Kidney glomerular epithelial cell (primary cell): ENCODE measurements at regions not wholly inside any gene's neighbourhood (a gene's known extent, or its start where the extent isn't known, plus 50 kb on each side); places are given as distances from the start of the nearest gene placed in this dataset.

ENCODE experiments used
- DNase-seq: peaks from one replicate; lab custom pipeline; 2025; lab: John Stamatoyannopoulos, UW

DNA sequence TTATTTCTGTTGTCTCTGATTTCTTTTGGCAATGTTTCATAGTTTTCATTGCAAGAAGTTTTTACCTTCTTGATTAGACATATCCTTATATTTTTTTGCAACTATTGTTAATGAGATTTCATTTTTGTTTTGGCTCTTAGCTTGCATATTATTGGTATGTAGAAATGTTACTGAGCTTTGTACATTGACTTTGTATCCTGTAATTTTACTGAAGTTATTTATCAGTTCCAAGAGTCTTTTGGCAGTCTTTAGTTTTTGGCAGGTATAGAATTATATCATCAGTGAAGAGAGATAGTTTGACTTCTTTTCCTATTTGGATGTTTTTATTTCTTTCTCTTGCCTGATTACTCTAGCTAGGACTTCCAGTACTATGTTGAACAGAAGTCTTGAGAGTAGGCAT lies 375.7 kb downstream of the TDRD3 start:
- no peak for DNase-seq

DNA sequence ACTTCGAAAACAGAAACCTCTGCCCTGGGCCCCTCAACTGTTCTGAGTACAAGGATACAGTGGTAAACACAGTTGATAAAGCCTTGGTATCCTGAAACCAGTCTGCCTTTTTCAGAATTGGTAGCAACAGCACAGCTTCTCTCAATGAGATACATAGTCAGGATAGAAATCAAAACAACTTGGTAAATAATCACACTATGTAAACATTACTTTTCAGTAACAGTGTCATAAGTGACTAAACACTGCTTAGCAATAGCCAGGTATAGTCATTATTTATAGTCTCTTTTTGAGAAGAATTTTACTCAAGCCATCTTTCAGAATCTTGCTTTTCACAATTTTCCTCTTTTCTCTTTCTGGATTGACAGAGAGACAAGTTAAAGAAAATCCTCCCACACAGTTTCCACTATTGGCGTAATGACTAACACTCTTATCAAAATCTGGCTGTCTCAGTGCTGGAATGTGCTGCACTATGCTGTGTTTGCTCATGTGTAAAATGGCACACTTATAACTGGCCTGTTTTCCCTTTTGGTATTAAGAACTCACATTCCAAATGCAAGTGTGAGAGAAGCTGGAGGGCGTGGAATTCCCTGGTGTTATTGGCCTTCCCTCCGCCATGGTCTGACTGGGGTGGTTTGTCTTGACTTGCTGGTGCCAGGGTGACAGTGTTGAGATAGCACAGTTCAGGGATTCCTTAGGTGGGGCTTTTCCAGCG lies 368.8 kb downstream of the TDRD3 start:
- peak; percentile 94 for DNase-seq

DNA sequence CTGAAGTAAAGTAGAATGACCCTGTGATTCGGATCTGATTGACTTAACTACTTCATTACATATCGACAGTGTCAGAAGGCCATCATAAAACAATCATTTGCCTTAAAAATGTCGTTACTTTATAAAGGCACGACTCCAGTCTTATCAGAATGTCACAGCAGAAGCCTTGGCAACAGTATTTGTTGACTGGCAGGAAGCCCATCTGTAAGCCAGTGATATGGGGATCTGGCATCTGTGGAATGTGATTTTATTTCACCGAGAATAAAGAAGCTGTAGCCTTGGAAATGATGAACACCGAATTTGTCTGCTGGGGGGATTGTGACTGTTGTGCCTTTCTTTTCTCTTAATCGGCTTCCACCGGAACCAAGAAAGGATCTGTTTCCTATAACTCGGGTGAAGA lies 362.5 kb downstream of the TDRD3 start:
- DNase-seq = peak; percentile 91

DNA sequence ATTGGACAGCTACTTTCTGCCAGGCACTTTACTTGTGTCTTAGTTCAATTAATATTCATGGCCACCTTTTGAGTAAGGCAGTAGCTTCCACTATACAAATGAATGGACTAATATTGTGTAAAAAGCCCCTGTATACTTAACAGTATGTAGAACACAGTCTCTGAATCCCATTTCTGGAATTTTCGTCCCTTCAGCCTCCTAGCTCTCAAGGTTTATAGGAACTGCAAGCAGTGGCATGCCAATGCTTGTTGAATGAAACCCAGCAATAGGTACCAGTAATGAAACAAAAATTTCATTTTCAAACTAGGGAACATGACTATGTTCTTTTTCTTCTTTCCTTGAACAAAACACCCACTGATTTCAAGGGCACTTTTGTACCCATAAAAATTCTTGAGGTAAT lies 361.6 kb downstream of the TDRD3 start:
- no peak for DNase-seq

DNA sequence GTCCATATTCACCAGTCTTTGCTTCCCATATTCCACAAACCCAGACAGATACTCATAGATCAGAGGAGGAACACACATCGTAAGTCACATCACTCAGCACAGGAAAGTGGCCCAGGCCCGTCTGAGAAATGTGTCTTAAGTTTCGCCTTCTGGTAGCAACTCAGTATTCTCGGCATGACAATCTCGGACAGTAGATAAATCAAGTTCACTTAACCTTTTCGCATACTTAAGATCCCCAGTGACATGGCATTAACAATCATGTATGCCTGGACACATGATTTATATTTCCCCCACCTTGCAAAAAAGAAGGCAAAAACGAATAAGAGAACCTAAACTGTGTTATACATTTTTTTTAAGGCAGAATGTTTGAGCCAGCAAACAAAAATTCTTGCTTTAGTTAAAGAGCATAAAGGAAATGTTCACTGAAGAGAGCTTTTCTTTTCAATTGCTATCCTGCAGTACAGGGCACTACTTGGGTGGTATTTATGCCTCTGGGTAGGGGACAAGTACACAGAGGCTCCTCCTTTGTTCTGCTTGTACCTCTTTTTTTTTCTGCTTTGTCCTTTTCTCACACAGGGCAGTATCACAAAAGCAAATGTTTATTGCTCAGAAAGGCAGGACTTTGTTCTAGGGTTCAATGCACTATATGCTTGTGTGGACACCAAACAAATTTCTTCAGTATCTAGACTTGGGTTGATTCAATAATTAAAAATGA lies 360.6 kb downstream of the TDRD3 start:
- no peak for DNase-seq

DNA sequence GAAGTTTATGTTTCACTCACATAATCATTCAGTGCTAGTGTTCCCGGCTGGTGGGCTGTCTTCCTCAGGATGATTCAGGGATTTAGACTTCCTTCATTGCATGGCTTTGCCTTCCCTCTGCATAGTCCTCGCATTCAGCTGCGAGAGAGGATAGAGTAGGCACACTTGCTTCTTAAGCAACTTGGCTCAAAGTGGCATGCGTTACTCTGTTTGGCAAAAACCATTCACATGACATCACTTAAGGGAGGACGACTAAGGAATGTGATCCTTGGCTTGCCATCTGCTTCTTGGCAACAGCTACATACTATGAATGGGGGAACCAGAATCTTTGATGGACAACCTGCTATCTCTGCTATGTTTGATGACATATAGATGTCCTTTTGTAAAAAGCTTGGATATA lies 359.3 kb downstream of the TDRD3 start:
- peak; percentile 20 for DNase-seq

DNA sequence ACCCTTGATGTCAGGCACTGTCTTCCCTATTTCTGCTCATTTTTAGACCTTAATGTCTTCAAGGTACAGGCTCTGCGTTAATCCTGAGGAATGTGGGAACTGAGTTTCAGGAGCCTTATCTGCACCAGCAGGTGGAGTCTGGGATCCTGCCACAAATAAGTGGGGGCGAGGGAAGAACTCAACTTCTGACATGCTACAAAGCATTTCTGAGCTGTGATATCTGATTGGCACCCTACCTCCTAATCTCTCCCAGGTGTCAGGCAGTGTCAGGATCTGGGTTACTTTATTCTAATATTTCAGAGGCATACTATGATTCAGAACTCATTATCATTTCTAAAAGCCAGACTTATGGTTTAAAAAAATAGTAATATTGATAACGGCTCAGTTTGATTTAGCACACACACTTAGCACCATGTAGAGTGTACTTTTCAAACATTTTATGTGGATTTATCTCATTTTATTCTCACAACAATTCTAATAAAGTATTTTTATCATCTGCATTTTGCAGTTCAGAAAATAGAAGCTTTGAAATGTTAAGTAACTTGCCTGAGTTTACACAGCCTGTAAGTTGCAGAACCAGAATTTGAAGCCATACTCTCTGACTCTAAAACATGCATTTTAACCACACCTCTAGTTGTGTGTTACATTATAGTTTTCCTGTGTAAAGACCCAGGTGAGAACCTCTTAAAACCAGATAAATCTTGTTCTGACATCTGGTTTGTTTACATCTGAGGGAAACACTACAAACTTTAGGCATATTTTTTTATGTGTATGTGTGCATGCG lies 358.6 kb downstream of the TDRD3 start:
- peak; percentile 12 for DNase-seq

DNA sequence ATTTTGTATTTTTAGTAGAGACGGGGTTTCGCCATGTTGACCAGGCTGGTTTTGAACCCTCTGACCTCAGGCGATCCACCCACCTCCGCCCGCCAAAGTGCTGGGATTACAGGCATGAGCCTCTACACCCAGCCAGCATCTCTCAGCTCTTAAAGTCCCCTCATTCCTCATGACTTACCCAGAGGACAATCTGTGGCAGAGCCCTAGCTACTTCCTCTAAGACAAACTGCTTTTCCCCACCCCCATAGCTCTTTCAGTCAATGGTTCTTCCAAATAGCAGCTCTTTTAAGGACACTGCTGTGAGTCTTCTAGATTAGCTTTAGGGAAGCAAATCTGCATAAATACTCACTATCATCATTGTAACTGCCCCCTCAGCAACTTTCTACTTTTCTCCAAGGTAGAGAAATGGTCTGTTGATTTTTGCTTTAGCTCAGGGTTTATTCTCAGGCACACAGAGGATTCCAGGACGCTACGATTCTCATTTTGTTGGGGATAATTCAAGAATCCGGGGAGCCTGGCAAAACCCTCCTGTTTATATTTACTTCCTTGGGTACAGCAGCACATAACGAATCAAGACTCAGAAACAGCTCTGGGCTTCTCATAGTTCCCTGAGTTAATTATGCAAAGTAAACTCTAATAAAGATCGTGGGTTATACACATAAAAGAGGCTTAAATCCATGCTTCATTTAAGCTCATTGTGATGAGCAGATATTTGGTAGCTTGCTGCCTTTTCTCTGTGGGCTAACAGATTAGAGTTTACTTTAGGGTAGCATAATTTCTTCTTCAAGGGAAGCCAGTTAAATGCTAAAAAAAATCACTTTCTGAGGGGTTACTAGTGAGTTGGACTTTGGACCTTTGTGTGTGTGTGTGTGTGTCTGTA lies 357.4 kb downstream of the TDRD3 start:
- no peak for DNase-seq

DNA sequence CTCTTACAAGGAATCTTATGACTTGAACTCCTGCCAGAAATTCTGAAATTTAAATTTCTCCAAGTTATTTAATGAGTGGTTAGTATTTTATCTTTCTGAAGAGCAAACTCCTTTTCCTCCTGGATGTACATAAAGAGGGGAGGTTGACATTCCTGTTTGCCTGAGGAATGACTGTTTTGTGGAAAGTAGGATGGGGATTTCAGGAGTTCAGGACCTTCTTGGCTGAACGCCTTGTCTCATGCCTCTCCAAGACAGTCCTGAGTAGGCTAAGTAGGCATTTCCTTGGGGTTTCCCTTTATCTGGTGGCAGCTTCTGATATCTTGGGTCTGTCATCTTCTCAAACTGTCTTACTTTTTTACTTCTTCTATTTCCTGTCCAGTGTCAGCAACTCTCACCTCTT lies 356.6 kb downstream of the TDRD3 start:
- no peak for DNase-seq

DNA sequence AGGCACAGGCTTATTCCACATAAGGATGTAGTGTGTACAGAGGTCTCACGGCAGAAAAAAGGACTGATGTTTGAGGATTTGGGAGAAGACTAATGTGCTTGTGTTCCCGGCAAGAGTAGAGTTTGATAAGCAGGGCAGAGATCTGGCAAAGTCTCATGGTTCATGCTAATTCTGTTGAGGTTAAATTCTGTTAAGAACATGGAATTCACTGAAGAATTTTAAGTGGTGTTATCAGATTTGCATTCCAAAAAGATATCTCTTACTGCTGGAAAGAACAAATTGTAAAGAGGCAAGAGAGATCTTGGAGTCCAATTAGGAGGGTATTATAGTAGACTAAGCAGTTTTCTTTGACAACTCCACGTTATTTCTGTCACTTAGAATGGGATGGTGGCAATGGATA lies 348.3 kb downstream of the TDRD3 start:
- DNase-seq = no peak

DNA sequence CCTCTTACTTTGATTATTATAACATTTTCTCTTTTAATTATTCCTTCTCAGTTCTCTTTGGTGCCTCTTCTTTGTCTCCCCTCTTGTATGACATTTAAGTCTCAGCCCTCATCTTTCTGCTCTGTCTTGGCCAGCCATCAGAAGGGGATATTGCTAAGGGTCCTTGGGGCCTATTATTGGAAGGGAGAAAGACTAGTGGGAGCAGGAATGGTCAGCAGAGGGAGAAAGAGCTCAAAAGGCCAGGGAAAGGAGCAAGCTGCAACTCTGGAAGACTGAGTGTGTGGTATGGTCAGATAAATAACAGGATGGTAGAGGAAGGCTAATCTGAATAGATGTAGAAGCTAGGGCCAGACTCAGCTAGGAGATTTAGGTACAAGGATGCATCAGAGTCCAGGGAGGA lies 336.9 kb downstream of the TDRD3 start:
- no peak for DNase-seq

DNA sequence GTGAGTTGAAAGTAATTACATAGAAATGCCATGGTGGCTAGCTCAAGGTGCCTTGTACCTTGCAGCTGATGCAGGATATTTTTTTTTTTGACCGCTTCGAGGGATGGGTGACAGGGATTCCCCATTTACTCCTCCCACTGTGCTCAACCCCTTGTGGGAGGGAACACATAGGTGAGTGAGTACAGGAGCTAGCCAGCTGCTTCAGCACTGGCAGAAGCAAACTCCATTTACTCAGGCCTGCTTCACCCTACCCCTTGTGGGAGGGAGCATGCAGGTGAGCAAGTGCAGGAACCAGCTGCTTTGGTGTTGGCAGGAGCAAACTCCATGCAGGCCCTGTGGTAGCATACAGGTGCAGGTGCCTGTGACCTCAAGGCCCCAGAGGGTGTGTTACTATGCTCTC lies 330.1 kb downstream of the TDRD3 start:
- no peak for DNase-seq

DNA sequence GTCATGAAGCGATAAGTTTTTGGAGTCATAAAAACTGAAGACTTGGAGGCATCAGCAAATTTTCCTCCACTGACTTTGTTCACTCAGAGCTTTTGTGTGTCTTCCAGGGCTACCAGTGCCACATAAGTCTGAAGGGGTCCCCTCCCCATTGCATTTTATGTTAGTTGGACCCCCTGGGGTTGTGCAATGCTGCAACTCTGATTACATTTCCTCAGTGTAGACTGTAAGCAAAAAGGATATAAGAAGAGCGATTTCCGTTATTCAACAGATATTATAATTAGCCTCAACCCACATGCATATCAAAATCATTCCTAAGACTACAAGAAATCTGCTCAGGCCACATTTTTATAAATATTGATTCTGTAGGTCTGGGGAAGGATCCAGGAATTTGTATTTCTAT lies 324.0 kb downstream of the TDRD3 start:
- no peak for DNase-seq

DNA sequence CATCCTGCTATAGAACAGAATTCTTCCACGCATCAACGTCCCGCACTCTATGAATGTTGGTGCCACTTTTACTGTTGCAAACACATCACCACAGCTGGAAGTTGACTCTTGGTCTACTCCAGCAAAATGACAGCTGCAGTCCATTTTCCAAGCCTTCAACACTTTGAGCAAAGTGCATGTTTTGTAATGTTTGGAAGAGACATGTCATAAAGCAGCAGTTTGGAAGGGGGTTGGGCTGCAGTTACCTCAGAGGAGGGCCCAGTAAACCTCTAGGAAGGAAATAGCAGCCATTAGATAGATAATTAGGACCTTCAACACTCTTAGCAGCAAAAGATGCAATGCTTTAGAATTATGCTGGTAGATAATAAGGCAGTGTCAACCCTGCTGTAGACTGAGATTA lies 323.6 kb downstream of the TDRD3 start:
- no peak for DNase-seq

DNA sequence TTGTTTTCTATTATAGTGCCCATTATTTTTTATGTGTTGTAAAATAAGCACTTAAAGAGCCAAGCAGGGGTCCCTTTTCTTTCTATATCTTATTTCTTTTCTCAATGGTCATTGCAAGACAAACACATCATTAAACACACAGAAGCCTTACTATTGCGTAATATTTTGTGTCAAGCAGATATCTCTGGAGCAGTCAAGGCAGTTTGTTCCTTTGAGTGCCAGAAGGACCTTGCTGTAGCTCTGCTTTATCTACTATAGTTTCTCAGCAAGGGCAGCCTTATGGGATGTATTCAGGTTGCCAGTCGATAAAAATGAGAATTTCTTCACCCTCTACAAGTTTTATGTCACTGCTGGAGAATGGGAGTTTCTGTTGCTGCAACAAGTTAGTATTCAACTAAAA lies 319.3 kb downstream of the TDRD3 start:
- DNase-seq = no peak

DNA sequence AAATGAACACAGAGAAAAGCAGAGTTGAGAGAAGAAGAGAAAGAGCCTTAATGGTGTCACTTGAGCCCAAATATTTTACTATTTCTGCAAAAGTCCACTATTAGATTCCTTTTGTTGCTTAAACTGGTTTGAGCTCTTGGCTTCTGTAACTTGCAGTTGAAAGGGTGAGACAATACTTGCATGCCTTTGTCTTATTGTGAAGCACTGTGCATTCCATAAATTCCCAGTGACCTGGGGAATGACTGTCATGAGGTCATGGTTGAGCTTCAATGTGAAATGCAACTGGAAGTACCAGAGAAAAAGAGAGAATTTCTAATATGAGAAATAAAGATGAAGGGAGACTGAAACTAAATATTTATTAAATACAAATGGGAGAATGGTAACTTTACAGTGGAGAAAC lies 310.9 kb downstream of the TDRD3 start:
- no peak for DNase-seq

DNA sequence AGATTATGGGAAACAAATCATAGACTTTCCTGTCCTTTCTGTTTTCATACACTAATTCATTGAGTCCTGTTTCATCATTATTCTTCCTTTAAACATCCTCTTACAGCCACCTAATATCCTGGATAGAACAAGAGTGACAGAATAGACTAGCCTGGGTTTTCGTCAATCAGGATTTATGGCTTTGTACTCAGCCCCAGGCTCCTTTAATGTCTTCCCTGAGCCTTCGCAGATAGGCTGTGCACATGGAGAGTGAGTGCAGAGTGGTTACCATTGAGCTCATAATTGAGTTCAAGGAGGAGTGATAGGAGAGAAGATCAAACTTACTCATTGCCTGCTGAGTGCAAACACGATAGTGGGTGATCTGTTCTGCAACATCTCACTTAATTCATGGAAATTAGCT lies 304.9 kb downstream of the TDRD3 start:
- no peak for DNase-seq

DNA sequence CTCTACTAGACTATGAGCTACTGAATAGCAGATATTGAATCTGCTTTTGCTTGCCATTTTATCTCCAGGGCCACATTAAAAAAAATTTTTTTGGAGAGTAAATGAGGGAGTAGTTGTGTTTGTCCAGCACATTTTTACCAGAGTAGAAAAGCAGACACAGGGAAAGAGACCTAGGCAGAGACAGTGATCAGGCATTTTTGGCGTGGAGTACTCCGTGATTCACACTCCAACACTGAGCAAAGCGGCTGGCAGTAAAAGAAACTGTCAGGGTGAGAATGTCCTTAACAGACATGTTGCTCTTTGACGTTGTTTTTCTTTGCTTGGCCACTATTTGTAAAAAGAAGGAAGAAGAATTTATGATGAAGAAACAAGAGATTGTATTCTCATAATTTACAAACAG lies 304.0 kb downstream of the TDRD3 start:
- no peak for DNase-seq

DNA sequence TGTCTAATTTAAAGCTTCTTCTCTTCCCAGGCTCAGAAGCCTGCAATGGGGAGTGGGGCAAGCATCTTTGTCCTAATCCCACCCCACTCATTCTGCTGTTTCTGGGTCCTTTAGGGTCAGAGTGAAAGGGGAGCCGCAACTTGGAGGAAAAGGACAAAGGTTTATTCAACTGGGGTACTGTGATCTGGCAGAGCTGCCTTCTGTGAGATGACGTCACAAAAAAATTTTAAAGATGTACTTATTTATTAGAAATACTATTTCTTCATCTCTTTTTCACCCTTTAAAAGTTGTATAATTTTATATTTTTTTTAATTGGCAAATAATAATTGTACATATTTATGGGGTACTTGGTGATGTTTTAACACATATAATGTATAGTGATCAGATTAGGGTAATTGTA lies 302.6 kb downstream of the TDRD3 start:
- DNase-seq = no peak

DNA sequence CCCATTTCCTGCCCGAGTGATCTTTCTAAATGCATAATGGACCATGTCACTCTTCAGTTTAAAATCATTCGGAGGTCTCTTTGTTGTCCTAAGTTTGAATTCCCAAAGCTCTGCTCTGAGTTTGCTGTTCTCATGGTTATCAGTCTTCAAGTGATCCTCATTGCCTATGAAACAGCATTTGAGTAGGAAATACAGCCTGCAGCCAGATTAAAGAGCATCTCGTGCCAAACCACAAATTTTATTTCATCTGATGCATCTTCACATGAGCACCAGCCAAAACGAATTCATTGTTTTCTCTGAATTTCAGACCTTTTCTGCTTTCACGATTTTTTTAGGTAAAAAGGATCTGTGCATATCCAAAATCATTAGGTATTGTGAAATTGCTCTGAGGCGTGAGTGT lies 299.6 kb downstream of the TDRD3 start:
- no peak for DNase-seq

DNA sequence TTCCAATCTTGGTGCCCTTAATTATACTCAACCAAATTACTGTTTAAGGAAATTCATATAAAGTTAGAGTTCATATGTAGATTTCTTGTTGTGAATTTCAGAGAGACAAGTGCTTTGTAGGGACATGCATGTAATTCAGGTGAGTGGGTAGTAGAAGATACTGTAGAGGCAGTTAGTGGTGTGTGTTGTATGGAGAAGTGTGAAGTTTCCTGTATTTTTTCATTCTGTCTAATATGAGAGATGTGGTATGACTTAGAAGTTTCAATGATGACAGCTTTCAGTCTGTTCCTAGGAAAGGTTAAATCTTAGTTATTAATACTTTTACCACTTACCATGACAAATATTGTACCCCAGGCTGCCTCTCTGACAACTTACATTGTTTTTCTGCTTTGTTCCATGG lies 294.2 kb downstream of the TDRD3 start:
- DNase-seq = no peak

DNA sequence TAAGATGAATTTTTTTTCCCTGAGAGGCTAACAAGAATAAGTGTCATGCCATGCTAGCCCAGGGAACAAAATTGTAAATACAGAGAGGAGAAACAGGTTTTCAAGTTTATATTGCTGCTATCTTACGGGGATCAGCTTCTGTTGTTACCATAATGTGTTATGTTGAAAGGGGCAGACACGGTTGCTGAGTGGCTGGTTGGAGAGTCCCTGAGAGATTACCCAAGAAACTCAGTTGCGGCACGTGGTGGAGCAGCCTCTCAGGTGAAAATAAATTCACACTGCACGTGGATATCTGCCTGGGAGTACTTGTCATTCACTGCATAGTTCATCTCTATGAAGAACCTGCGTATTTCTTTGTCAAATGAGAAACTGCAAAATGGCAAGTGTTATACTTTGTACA lies 293.6 kb downstream of the TDRD3 start:
- no peak for DNase-seq
